GM23248 (cell line): ENCODE measurements at regions not wholly inside any gene's neighbourhood (a gene's known extent, or its start where the extent isn't known, plus 50 kb on each side); places are given as distances from the start of the nearest gene placed in this dataset.
A peak's percentile ranks its signal among the peaks of the same experiment; 100 is the strongest.

ENCODE experiments used
- DNase-seq: peaks from one replicate; pipeline ENCODE4 v3.0.0-alpha.2; 2015
- H2AFZ ChIP-seq: fragments of 200-600 bp; sonication (generic); 2 replicates; pipeline ENCODE4 v1.6.1; 2016; ENCODE audit warnings: antibody characterized with exemption
- H3F3A ChIP-seq: fragments of 200-600 bp; sonication (generic); 2 replicates; pipeline ENCODE4 v1.6.1; 2016; ENCODE audit warnings: mild to moderate bottlenecking, antibody characterized with exemption, mixed run types; ENCODE audit not compliant: insufficient read depth
- H3K27ac ChIP-seq: fragments of 200-600 bp; sonication (generic); 2 replicates; pipeline ENCODE4 v1.5.1; 2016; ENCODE audit warnings: mild to moderate bottlenecking
- H3K27me3 ChIP-seq: fragments of 200-600 bp; sonication (generic); replicated peaks from 2 replicates; pipeline ENCODE4 v1.6.1; 2016; ENCODE audit warnings: mild to moderate bottlenecking; ENCODE audit not compliant: insufficient read depth
- H3K36me3 ChIP-seq: fragments of 200-600 bp; sonication (generic); 2 replicates; pipeline ENCODE4 v1.6.1; 2016; ENCODE audit warnings: low read depth, mild to moderate bottlenecking
- H3K4me1 ChIP-seq: fragments of 200-600 bp; sonication (generic); 2 replicates; pipeline ENCODE4 v1.6.1; 2016; ENCODE audit warnings: mild to moderate bottlenecking; ENCODE audit not compliant: insufficient read depth
- H3K4me2 ChIP-seq: fragments of 200-600 bp; sonication (generic); one replicate; pipeline ENCODE4 v1.6.1; 2016; ENCODE audit warnings: mild to moderate bottlenecking; ENCODE audit not compliant: unreplicated experiment
- H3K4me3 ChIP-seq: fragments of 200-600 bp; sonication (generic); 2 replicates; pipeline ENCODE4 v1.5.1; 2016; ENCODE audit warnings: mild to moderate bottlenecking
- H3K79me2 ChIP-seq: fragments of 200-600 bp; sonication (generic); 2 replicates; pipeline ENCODE4 v1.6.1; 2016; ENCODE audit warnings: mild to moderate bottlenecking; ENCODE audit not compliant: insufficient read depth
- H3K9ac ChIP-seq: fragments of 200-600 bp; sonication (generic); 2 replicates; pipeline ENCODE4 v1.6.1; 2016; ENCODE audit warnings: mild to moderate bottlenecking
- H3K9me2 ChIP-seq: fragments of 200-600 bp; sonication (generic); 2 replicates; pipeline ENCODE4 v1.6.1; 2016; ENCODE audit warnings: mixed run types, mild to moderate bottlenecking, moderate library complexity; ENCODE audit not compliant: insufficient read depth
- H3K9me3 ChIP-seq: fragments of 200-600 bp; sonication (generic); one replicate; pipeline ENCODE4 v1.6.1; 2017; ENCODE audit warnings: low read depth
- H4K20me1 ChIP-seq: fragments of 200-600 bp; sonication (generic); 2 replicates; pipeline ENCODE4 v1.6.0; 2016; ENCODE audit not compliant: insufficient read depth
- EZH2 ChIP-seq: fragments of 200-600 bp; sonication (generic); IDR thresholded peaks from 2 replicates; pipeline ENCODE4 v1.6.1; 2018; ENCODE audit warnings: antibody characterized with exemption, mild to moderate bottlenecking; ENCODE audit not compliant: insufficient read depth, poor library complexity, severe bottlenecking
- EZH2phosphoT487 ChIP-seq: fragments of 200-600 bp; sonication (generic); IDR thresholded peaks from 2 replicates; pipeline ENCODE4 v1.6.1; 2018; ENCODE audit warnings: antibody characterized with exemption, moderate library complexity, mild to moderate bottlenecking, low read depth; ENCODE audit not compliant: insufficient read depth
- WGBS, 2 experiments: methylation state at CpG; one replicate each; pipeline ENCODE4 v1.1.6; 2015 to 2017; ENCODE audit warnings: low lambda C conversion rate in 2 of 2, low coverage in 1 of 2; ENCODE audit errors: missing lambda C conversion rate in 2 of 2; 5-methylcytosine and 5-hydroxymethylcytosine counted together
- in situ Hi-C: fragments of 300-500 bp; cut with MboI; formaldehyde crosslinking; loops from 2 replicates; pipeline ENCODE4 v1.15.0; 2020

DNA sequence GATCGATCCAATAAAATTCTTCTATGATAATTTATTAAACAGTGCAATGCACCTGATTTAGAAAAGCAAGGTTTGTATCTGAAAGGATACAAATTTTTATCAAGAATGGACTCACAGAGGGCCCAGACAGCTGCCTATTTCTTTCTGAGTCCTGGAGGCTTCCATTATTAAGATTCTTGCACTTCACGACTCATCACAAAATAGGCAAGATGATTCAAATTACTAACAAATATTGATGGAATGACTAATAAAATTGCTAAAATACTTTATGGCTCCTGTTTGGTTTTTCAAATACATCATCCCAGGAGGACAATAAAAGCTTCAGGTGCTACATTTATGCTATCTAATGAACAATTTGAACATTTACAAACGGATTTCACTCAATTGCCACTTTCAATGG, 483.0 kb upstream of the AGTR1 start:
- Histone ChIP-seq H3K27me3 (no peaks in the 10 kb centered on the region), H3K4me3 (no peak overlapping the region), H3K36me3 (no peaks in the 10 kb centered on the region), H3K4me2 (no peak overlapping the region), H3K9me2 (no peaks in the 10 kb centered on the region), H2AFZ (no peak overlapping the region), H3K9ac (no peak overlapping the region), H3K79me2 (no peaks in the 10 kb centered on the region), H3F3A (no peaks in the 10 kb centered on the region), H3K9me3 (no peaks in the 10 kb centered on the region), H3K4me1 (peaks cover 22% of the 10 kb centered on the region), H3K27ac (no peak overlapping the region), H4K20me1 (no peaks in the 10 kb centered on the region)
- peak; percentile 35 for DNase-seq
- TF ChIP-seq EZH2 (no peak), EZH2phosphoT487 (no peak)
- in situ Hi-C loops: no loop called here
- 42 to 50% methylated on average over 3 of the region's 3 CpGs for WGBS, 2 experiments

DNA sequence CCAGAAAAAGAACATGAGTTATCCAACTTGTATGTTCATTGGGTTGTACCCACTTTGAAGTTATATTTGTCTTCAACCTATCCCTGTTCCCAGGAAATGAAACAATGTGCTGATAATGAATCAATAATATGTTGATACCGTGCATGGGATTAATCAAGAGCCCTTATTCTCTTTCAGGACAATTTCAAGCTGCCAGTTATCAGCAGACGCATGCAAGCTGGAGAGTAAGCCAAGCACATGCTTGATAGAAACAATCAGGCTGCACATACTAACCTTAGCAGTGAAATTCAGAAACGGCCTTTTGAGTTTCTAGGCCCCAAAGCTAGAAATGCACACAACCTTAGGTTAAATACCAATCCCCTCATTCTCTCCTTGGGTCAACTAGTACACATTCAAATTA, 480.4 kb upstream of the AGTR1 start:
- Histone ChIP-seq H2AFZ (no peak overlapping the region), H4K20me1 (no peaks in the 10 kb centered on the region), H3K4me3 (no peak overlapping the region), H3K36me3 (no peaks in the 10 kb centered on the region), H3K79me2 (no peaks in the 10 kb centered on the region), H3K27me3 (no peaks in the 10 kb centered on the region), H3K9ac (no peak overlapping the region), H3K4me1 (peaks cover 7% of the 10 kb centered on the region; the same call in 1 of the 2 replicates), H3K4me2 (no peak overlapping the region), H3K9me3 (no peaks in the 10 kb centered on the region), H3K27ac (no peak overlapping the region), H3K9me2 (no peaks in the 10 kb centered on the region), H3F3A (no peaks in the 10 kb centered on the region)
- TF ChIP-seq EZH2: no peak
- no peak for TF ChIP-seq EZH2phosphoT487
- in situ Hi-C loops: no loop called here
- 31 to 43% methylated on average over 3 of the region's 3 CpGs for WGBS, 2 experiments
- no peak for DNase-seq

DNA sequence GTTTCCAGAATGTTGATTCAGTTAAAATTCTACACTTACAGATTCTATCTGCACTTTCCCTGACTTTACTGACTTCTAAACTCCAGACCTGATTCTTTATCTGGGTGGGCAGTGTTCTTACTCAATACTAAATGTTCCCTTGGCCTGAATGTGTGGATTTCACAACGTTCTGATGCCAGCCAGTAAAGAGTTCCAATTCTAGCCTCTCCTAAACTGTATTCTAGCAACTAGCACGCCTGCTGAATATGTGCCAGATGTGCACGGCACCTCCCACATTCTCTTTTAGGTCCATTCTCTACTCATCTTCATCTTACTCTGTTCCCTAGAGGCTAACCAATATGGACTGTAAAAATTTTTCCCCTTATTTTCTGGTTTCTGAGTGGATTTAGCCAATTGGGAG, 479.5 kb upstream of the AGTR1 start:
- no peak overlapping the region for H3K4me2 ChIP-seq
- H3K4me1 ChIP-seq: peaks cover 10% of the 10 kb centered on the region; the same call in 1 of the 2 replicates
- no peak for TF ChIP-seq EZH2phosphoT487
- H3K27ac ChIP-seq: no peak overlapping the region
- H4K20me1 ChIP-seq: no peaks in the 10 kb centered on the region
- H3F3A ChIP-seq: no peaks in the 10 kb centered on the region
- H3K27me3 ChIP-seq: no peaks in the 10 kb centered on the region
- 4 to 7% methylated on average over 3 of the region's 3 CpGs for WGBS, 2 experiments
- H3K9me3 ChIP-seq: no peaks in the 10 kb centered on the region
- peak; percentile 35 for DNase-seq
- no peak overlapping the region for H3K9ac ChIP-seq
- H3K4me3 ChIP-seq: no peak overlapping the region
- H2AFZ ChIP-seq: no peak overlapping the region
- in situ Hi-C loops: no loop called here
- no peaks in the 10 kb centered on the region for H3K36me3 ChIP-seq
- no peaks in the 10 kb centered on the region for H3K79me2 ChIP-seq
- H3K9me2 ChIP-seq: no peaks in the 10 kb centered on the region

DNA sequence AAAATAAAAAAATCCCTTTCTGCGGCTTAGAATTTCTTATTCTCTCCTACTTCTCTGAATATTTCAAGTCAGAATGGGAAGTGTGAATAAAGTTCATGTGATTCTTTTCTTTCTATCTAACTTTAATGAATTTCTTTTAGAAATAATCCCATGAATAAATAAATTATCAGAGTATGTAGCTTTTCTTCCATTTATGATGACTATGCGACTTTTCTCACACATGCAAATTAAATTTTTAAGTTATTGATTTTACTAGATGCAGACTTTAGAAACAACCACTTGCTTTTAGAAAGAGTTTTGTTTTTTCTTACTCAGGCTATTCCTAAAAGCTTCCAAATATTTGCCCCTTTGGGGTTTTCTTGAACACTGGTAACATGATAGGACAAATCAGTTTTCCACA, 477.7 kb upstream of the AGTR1 start:
- Histone ChIP-seq H3F3A (no peaks in the 10 kb centered on the region), H3K79me2 (no peaks in the 10 kb centered on the region), H3K27ac (no peak overlapping the region), H3K9me3 (no peaks in the 10 kb centered on the region), H2AFZ (no peak overlapping the region), H3K36me3 (no peaks in the 10 kb centered on the region), H3K9me2 (no peaks in the 10 kb centered on the region), H3K27me3 (no peaks in the 10 kb centered on the region), H3K4me2 (no peak overlapping the region), H3K4me1 (peaks cover 6% of the 10 kb centered on the region; the same call in 1 of the 2 replicates), H3K4me3 (no peak overlapping the region), H3K9ac (no peak overlapping the region), H4K20me1 (no peaks in the 10 kb centered on the region)
- DNase-seq: no peak
- no peak for TF ChIP-seq EZH2
- TF ChIP-seq EZH2phosphoT487: no peak
- WGBS, 2 experiments: 95% methylated on average over 2 of the region's 2 CpGs
- in situ Hi-C loops: no loop called here

DNA sequence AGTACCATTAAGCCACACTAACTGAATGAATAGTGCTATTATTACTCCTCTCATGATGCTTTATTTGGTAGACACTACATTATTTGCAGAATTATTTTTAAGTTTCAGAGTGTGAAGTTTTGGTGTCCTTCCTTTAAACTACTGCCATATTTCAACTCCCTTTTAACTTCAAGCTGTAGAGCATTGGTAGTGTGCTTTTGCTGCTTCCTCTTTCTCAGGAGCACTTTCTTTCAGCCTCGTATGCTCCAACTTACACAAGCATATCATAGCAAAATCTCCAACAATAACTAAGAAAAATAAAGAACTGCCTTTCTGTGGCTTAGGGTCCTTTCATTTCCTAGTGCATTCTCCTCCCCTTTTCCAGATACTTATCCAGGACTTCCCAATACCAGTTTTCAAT, 476.4 kb upstream of the AGTR1 start:
- DNase-seq: no peak
- Histone ChIP-seq H3K4me1 (0 out of 2 replicates have a peak, but pooled peaks cover 5% of the 10 kb centered on the region), H4K20me1 (no peaks in the 10 kb centered on the region), H3K9ac (no peak overlapping the region), H3F3A (no peaks in the 10 kb centered on the region), H2AFZ (no peak overlapping the region), H3K4me2 (no peak overlapping the region), H3K27ac (no peak overlapping the region), H3K79me2 (no peaks in the 10 kb centered on the region), H3K9me2 (no peaks in the 10 kb centered on the region), H3K36me3 (no peaks in the 10 kb centered on the region), H3K9me3 (no peaks in the 10 kb centered on the region), H3K27me3 (no peaks in the 10 kb centered on the region), H3K4me3 (no peak overlapping the region)
- 96 to 100% methylated on average over 1 of the region's 1 CpG for WGBS, 2 experiments
- in situ Hi-C loops: no loop called here
- no peak for TF ChIP-seq EZH2phosphoT487
- TF ChIP-seq EZH2: no peak
